Endothelial cell of hepatic sinusoid (primary cell): ENCODE measurements at regions not wholly inside any gene's neighbourhood (a gene's known extent, or its start where the extent isn't known, plus 50 kb on each side); places are given as distances from the start of the nearest gene placed in this dataset.
"Not testable (repeated sequence)": the region's sequence is repeated elsewhere in the genome, so short reads cannot be mapped to it uniquely, and the experiment has no call there.

Experiments
- in situ Hi-C: cut with HindIII; loops from 2 replicates; pipeline ENCODE4 v1.10.0; 2017; ENCODE audit warnings: low sequenced_read_pairs

- in situ Hi-C loops, result no loop called here
Measured at GRCh38 chr1:82158981-82159380, 358.2 kb downstream of the ADGRL2 start.

- in situ Hi-C loops, result no loop called here
Measured at GRCh38 chr1:82154219-82154970, 353.7 kb downstream of the ADGRL2 start.

DNA sequence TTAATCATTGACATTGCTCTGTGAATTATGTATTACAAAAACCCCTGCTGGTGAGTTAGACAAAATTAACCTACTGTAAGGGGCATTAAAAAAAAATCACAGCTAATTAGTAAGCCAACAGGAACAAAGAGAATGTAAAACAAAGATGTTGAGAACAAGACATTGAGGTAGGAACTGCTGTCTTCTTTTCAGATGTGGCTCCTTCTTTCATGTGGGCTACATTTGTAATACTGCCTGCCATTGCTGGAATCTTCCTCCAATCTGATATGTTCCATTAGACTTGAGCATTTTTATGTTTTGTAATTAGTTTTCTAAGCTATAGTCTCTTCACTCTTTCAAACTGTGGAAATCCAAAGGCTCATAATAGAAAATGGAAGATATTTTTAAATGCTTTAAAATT is 353.0 kb downstream of the ADGRL2 start:
- in situ Hi-C loops, result no loop called here

DNA sequence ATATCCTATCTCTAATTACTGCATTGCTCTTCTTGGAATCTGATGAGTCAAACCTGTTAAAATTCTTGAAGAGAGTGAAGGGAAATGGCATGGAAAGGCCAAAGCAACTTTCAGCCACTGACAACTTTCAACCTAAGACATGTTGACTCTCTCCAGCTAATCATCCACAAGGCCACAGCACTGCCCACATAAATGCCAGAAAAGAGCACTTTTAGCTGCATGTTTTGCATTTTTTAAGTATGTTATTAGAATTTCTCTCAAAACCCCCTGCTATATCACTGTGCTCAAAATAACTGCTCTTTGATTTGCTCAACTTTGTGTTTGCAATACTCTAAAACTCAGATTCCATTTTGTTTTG is 352.5 kb downstream of the ADGRL2 start:
- in situ Hi-C loops, result no loop called here

- in situ Hi-C loops, result no loop called here
Measured at GRCh38 chr1:82152356-82153271, 351.9 kb downstream of the ADGRL2 start.

GRCh38 chr1:82145656-82146055 is 344.9 kb downstream of the ADGRL2 start:
- in situ Hi-C loops, result no loop called here

GRCh38 chr1:82143108-82143833 is 342.5 kb downstream of the ADGRL2 start:
- in situ Hi-C loops, result no loop called here

DNA sequence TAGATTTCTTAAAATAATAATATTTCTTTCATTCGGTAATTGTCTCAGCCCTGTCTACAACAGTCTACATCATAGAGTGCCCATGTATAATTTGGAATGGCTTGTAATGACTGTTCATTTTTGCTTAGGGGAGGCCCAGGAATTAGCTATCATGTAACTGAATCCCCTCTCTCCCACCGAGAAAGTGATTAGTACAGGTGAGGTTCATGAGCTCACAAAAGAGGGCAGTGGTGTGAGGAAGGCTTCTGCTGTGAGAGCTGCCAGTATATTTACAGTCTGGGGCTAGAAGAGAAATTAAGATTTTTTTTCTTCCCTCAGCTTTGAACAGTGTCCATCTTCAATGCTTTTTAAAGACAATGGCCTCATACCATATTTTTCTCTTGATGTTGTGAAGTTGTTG is 340.7 kb downstream of the ADGRL2 start:
- in situ Hi-C loops, result no loop called here

DNA sequence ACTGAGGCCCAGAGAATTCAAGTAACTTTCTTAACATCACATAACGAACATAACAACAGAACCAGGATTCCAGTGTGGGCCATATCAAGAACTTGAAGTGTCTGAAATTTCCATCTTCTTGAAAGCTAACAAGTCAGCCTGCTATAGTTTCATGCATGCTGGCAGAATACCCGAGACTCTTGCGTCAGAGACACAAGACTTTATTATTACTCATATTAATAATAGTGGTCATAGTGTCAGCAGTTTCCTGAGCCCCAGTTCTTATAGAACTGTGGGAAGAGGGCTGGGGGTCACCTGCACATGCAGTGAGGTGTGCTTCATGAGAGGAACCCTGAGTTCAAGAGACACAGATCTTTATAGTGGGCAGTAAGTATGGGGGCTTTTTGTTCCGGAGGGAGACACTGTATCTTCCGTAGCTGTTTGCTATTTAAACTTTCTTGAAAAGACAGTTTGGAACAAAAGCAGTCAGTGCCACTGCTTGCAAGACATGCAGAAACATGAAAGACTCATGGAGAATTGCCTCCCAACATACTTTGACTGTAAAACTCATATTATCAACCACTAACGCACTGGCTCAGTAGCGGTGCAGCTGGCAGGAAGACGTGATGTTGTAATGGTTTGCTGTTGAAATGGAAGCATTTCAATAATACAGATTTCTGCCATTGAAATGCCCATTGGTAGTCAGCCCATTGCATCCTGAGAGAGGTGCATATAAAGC is 339.2 kb downstream of the ADGRL2 start:
- in situ Hi-C loops, result no loop called here

GRCh38 chr1:82136351-82136750 is 335.6 kb downstream of the ADGRL2 start:
- in situ Hi-C loops, result not testable (repeated sequence)

GRCh38 chr1:82125866-82126265 is 325.1 kb downstream of the ADGRL2 start:
- in situ Hi-C loops, result no loop called here

- in situ Hi-C loops, result no loop called here
Measured at GRCh38 chr1:82125119-82125518, 324.4 kb downstream of the ADGRL2 start.

GRCh38 chr1:82121421-82121820 is 320.7 kb downstream of the ADGRL2 start:
- in situ Hi-C loops, result no loop called here

DNA sequence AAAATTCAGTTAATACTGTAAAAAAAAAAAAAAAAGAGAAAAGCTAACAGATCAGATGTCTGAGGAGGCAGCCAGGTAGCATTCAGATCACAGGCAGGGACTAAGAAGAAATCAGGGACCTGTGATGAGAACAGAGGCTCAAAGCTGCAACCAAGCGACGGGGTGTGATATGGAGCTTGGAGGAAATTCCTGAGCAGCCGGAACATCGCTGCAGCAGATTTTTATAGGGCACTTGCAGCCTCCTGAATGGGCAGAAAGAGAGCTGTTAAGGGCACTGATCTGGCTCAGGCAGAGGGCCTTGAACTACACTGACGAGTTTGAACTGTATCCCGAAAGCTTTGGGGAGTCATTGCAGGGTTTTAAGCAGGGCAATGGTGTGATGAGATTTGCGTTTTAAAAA is 315.4 kb downstream of the ADGRL2 start:
- in situ Hi-C loops, result no loop called here

- in situ Hi-C loops, result no loop called here
Measured at GRCh38 chr1:82114887-82115286, 314.2 kb downstream of the ADGRL2 start.

GRCh38 chr1:82110366-82111254 is 309.9 kb downstream of the ADGRL2 start:
- in situ Hi-C loops, result no loop called here

DNA sequence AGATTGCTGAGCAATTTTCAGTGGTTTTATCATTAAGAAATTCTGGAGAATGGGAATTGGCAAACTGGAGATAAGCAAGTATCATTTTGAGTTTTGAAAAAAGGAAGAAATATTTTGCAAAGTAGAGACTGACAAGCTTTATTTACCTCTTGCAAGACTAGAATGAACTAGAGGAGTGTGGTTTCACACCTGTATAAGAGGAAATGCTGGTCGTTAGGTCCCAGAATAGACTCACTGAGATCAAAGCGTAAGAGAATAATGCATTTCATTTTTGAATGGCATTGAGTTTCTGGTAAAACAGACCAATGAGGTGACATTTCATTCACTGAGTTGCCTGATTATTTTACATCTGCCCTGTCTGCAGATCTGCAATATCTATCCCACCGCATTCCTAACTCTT is 308.1 kb downstream of the ADGRL2 start:
- in situ Hi-C loops, result no loop called here

GRCh38 chr1:82106672-82107071 is 305.9 kb downstream of the ADGRL2 start:
- in situ Hi-C loops, result no loop called here

- in situ Hi-C loops, result no loop called here
Measured at GRCh38 chr1:82099170-82099569, 298.4 kb downstream of the ADGRL2 start.

DNA sequence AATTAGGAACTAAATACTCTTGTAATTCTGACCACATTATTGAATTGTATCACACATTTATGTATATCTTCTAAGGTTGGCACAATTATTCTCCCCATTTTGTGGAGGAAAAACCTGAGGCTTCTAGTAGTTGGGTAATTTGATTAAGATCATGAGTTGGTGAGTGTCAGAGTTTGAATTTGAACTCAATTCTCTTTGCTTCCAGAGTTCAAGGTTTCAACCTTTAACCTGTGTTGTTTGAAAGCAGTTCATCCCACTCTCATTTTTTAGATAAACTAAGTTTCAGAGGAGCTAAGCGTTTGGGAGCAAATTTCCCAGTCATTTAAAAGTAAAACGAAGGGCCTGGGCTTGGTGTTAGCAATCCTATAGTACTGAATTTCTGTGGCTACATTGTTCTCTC is 293.4 kb downstream of the ADGRL2 start:
- in situ Hi-C loops, result no loop called here
